T-helper 17 cell (primary cell): ENCODE measurements at regions not wholly inside any gene's neighbourhood (a gene's known extent, or its start where the extent isn't known, plus 50 kb on each side); places are given as distances from the start of the nearest gene placed in this dataset.
"Not testable (repeated sequence)": the region's sequence is repeated elsewhere in the genome, so short reads cannot be mapped to it uniquely, and the experiment has no call there.

Experiments used
- ATAC-seq: fragments of 150-1000 bp; cut with Tn5 transposase; 2 replicates; pipeline ENCODE4 v1.10.0; 2021; ENCODE audit warnings: mild to moderate bottlenecking, moderate library complexity
- DNase-seq, 3 donors: peaks; one replicate each; pipeline versions ENCODE4 v3.0.0 to v3.0.0-alpha.2; 2020 to 2021
- H3K9me3 ChIP-seq: one replicate; pipeline ENCODE4 v1.7.0; 2013; ENCODE audit warnings: low read length, mild to moderate bottlenecking; ENCODE audit not compliant: control insufficient read depth, poor library complexity, severe bottlenecking
- H3K27ac Mint-ChIP-seq: one replicate; pipeline ENCODE4 v1.8.0; 2022; ENCODE audit warnings: mild to moderate bottlenecking, moderate library complexity, mixed read lengths
- H3K27me3 Mint-ChIP-seq: one replicate; pipeline ENCODE4 v1.8.0; 2022; ENCODE audit warnings: mixed read lengths
- H3K36me3 Mint-ChIP-seq: one replicate; pipeline ENCODE4 v1.8.0; 2022; ENCODE audit warnings: low read depth, mixed read lengths
- H3K4me1 Mint-ChIP-seq: one replicate; pipeline ENCODE4 v1.8.0; 2022; ENCODE audit warnings: mild to moderate bottlenecking, mixed read lengths
- H3K4me3 Mint-ChIP-seq: one replicate; pipeline ENCODE4 v1.8.0; 2022; ENCODE audit warnings: mild to moderate bottlenecking, moderate library complexity, mixed read lengths

DNA sequence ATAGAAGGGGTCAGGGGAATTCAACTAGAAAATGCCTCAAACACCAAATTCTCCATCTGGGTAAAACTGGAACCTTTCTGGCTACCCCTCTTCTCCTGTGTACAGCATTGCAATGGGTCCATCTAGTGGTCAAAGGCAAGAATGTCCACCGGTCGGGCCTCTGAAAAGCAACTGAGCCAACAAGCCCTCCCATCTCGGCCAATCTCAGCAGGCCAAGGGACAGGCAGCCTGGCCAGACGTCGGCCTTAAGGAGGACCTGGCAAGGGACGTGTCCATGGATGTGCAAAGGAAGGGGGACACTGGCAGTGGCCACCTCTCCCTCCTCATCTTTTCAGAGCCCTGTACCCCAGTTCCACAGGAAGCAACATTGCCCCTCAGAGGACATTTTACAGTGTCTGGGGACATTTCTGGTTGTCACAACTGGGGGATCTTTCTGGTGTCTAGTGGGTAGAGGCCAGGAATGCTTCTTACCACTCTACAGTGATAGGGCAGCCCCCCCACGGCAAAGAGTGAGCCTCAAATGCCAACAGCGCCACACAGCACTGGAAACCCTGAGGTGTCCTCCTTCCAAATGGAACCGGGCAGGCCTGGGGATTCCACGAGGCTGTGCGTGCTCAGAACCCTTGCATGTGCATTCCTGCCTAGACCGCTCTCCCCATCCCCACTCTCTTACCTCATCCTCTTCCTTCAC, 99.8 kb upstream of the FOXA2 start:
- Mint-ChIP-seq H3K36me3 (peaks cover 2% of the 10 kb centered on the region), H3K4me1 (no peaks in the 10 kb centered on the region), H3K27ac (no peak overlapping the region), H3K4me3 (no peak overlapping the region), H3K27me3 (peaks cover 11% of the 10 kb centered on the region)
- no peak for DNase-seq
- no peaks in the 10 kb centered on the region for H3K9me3 ChIP-seq
- no peak for ATAC-seq

DNA sequence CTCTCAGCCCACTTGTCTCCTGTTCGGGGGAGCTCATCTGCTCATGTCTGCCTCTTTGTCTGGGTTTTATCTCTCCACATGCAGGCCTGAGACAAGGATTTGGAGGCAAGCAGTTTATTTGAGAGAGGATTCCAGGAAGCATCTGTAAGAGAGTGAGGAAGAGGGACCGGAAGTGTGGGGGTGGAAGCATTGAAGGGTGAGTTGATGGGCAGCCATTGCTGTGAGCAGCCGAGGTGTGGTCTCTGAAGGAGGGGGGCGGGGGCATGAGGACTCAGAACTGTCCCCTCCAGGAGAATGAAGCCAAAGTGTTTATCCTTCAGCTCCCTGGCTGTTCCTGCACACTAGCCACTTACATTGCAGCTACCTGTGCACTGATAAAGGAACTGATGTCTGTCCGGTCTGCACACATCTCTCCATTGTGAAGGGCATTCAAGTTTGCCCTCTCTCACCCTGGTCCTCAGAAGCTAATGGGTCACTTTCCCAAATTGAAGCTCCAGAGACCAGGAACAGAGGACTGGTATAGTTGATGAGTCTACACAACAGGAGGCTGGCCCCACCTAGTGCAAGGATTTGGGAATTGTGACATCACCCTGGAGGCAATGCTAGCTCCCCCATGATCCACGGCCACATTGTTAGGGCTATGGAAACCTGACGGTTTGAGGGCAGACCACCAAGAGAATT, 100.5 kb upstream of the FOXA2 start:
- ATAC-seq (no peak), DNase-seq (no peak)
- H3K9me3 ChIP-seq, result no peaks in the 10 kb centered on the region
- Mint-ChIP-seq H3K27me3 (peaks cover 11% of the 10 kb centered on the region), H3K36me3 (peaks cover 2% of the 10 kb centered on the region), H3K4me3 (no peak overlapping the region), H3K27ac (no peak overlapping the region), H3K4me1 (no peaks in the 10 kb centered on the region)

DNA sequence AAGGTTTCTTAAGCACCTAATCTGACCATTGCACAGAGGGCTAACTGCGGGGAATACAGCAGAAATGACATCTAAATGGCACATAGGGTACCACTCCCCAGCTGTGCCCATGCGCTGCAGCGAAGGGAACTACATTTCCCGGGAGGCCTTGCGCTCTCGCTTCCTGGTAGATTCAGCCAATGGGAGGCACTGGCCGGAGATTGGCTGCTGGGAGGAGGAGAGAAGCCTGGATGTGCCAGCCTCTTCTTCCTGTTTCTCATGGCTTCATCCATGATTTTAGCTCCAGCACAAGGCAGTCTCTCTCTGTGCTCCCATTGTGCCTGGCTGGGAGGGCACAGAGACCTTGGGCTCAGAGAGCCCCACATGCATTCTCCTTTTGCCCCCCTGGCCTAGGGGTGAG, 101.7 kb upstream of the FOXA2 start:
- DNase-seq (no peak), ATAC-seq (no peak)
- Mint-ChIP-seq H3K27me3 (peaks cover 15% of the 10 kb centered on the region), H3K36me3 (peaks cover 2% of the 10 kb centered on the region), H3K27ac (no peak overlapping the region), H3K4me1 (no peaks in the 10 kb centered on the region), H3K4me3 (no peak overlapping the region)
- no peaks in the 10 kb centered on the region for H3K9me3 ChIP-seq

GRCh38 chr20:22687676-22688349, 103.4 kb upstream of the FOXA2 start:
- no peaks in the 10 kb centered on the region for H3K9me3 ChIP-seq
- Mint-ChIP-seq H3K4me1 (no peaks in the 10 kb centered on the region), H3K4me3 (no peak overlapping the region), H3K27me3 (peaks cover 18% of the 10 kb centered on the region), H3K27ac (no peak overlapping the region), H3K36me3 (peaks cover 2% of the 10 kb centered on the region)
- ATAC-seq, result no peak
- no peak for DNase-seq

- no peaks in the 10 kb centered on the region for H3K4me1 Mint-ChIP-seq
- no peak overlapping the region for H3K4me3 Mint-ChIP-seq
- DNase-seq (no peak), ATAC-seq (no peak)
- no peaks in the 10 kb centered on the region for H3K9me3 ChIP-seq
- peaks cover 2% of the 10 kb centered on the region for H3K36me3 Mint-ChIP-seq
- peaks cover 18% of the 10 kb centered on the region for H3K27me3 Mint-ChIP-seq
- no peak overlapping the region for H3K27ac Mint-ChIP-seq
These were observed 104.1 kb upstream of the FOXA2 start for GRCh38 chr20:22688485-22688884.

- DNase-seq (no peak), ATAC-seq (no peak)
- H3K9me3 ChIP-seq, result no peaks in the 10 kb centered on the region
- H3K4me3 Mint-ChIP-seq, result no peak overlapping the region
- peaks cover 18% of the 10 kb centered on the region for H3K27me3 Mint-ChIP-seq
- H3K27ac Mint-ChIP-seq, result no peak overlapping the region
- H3K4me1 Mint-ChIP-seq, result no peaks in the 10 kb centered on the region
- H3K36me3 Mint-ChIP-seq, result peaks cover 2% of the 10 kb centered on the region
These were observed 104.9 kb upstream of the FOXA2 start for GRCh38 chr20:22689266-22689665.

GRCh38 chr20:22690000-22690399, 105.6 kb upstream of the FOXA2 start:
- Mint-ChIP-seq H3K36me3 (peaks cover 2% of the 10 kb centered on the region), H3K27me3 (peaks cover 18% of the 10 kb centered on the region), H3K4me1 (no peaks in the 10 kb centered on the region), H3K4me3 (no peak overlapping the region), H3K27ac (no peak overlapping the region)
- no peak for DNase-seq
- ATAC-seq, result no peak
- no peaks in the 10 kb centered on the region for H3K9me3 ChIP-seq

GRCh38 chr20:22690616-22691179, 106.3 kb upstream of the FOXA2 start:
- no peak for DNase-seq
- no peaks in the 10 kb centered on the region for H3K9me3 ChIP-seq
- no peak overlapping the region for H3K27ac Mint-ChIP-seq
- no peak for ATAC-seq
- no peaks in the 10 kb centered on the region for H3K36me3 Mint-ChIP-seq
- peaks cover 12% of the 10 kb centered on the region for H3K27me3 Mint-ChIP-seq
- H3K4me1 Mint-ChIP-seq, result no peaks in the 10 kb centered on the region
- H3K4me3 Mint-ChIP-seq, result no peak overlapping the region

- peak; percentile 62 for ATAC-seq
- H3K9me3 ChIP-seq, result no peaks in the 10 kb centered on the region
- peaks cover 12% of the 10 kb centered on the region for H3K27me3 Mint-ChIP-seq
- H3K4me1 Mint-ChIP-seq, result no peaks in the 10 kb centered on the region
- no peak overlapping the region for H3K4me3 Mint-ChIP-seq
- no peaks in the 10 kb centered on the region for H3K36me3 Mint-ChIP-seq
- peak in 2 of 3 donors; percentile 15 to 16 for DNase-seq
- H3K27ac Mint-ChIP-seq, result no peak overlapping the region
These were observed 107.2 kb upstream of the FOXA2 start for GRCh38 chr20:22691369-22692118.

- Mint-ChIP-seq H3K4me3 (no peak overlapping the region), H3K27me3 (peaks cover 12% of the 10 kb centered on the region), H3K36me3 (no peaks in the 10 kb centered on the region), H3K4me1 (no peaks in the 10 kb centered on the region), H3K27ac (no peak overlapping the region)
- no peak for ATAC-seq
- DNase-seq, result no peak
- no peaks in the 10 kb centered on the region for H3K9me3 ChIP-seq
These were observed 107.7 kb upstream of the FOXA2 start for GRCh38 chr20:22692119-22692475.

- H3K27ac Mint-ChIP-seq, DNase-seq, ATAC-seq, H3K9me3 ChIP-seq, H3K4me3 Mint-ChIP-seq, H3K4me1 Mint-ChIP-seq, H3K36me3 Mint-ChIP-seq: not testable (repeated sequence)
- H3K27me3 Mint-ChIP-seq, result peaks cover 12% of the 10 kb centered on the region
These were observed 108.2 kb upstream of the FOXA2 start for GRCh38 chr20:22692620-22693019.

DNA sequence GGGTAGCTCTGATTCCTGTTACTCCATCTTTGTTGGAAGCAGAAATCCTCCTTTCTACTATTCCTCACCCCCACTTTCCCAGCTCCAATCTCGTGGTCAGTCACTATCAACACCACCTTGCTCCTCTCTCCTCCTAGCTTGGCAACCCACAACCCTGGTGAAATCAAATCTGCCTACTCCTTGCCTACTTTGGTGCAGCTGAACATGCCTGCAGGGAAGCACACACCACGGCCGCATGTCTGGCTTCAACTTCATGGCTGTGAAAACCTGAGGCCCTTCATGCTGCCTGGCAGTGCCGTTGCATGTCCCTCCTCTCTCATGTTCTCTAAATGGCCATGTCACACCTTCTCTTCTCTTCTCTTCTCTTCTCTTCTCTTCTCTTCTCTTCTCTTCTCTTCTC, 112.4 kb upstream of the FOXA2 start:
- Mint-ChIP-seq H3K4me3 (no peak overlapping the region), H3K27ac (no peak overlapping the region), H3K27me3 (no peaks in the 10 kb centered on the region), H3K36me3 (no peaks in the 10 kb centered on the region), H3K4me1 (no peaks in the 10 kb centered on the region)
- no peak for ATAC-seq
- DNase-seq, result no peak
- no peaks in the 10 kb centered on the region for H3K9me3 ChIP-seq

DNA sequence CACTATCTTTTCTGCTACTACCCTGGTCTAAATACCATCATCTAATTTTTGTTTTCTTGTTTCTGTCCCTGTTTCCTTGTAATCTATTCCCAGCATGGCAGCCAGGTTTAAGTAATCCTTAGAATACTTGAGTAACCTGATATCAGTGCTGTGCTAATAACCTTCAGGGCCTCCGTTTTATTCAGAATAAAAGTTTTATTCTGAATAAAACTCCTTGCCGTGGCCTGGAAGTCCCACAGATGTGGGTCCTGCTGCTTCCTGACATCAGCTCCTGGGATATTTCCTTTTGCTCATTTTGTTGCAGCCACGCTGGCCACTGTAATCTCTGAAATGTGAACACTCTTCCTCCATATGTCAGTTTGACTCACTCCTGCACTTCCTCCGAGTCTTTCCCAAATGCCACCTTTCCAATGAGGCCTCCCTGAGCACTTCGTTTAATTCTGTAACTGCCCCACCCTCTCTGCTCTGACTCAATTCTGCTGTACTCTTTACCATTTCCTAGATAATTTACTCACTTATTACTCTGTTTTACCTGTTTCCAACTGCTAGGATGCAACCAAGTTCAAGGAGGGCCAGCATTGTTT, 114.0 kb upstream of the FOXA2 start:
- Mint-ChIP-seq H3K4me3 (no peak overlapping the region), H3K27ac (no peak overlapping the region), H3K27me3 (no peaks in the 10 kb centered on the region), H3K4me1 (no peaks in the 10 kb centered on the region), H3K36me3 (no peaks in the 10 kb centered on the region)
- ATAC-seq (no peak), DNase-seq (no peak)
- no peaks in the 10 kb centered on the region for H3K9me3 ChIP-seq
